Left ventricle myocardium inferior (tissue), 1 donor: ENCODE measurements at regions not wholly inside any gene's neighbourhood (a gene's known extent, or its start where the extent isn't known, plus 50 kb on each side); places are given as distances from the start of the nearest gene placed in this dataset.

Experiments
- DNase-seq: peaks from one replicate; pipeline ENCODE4 v3.0.0-alpha.2; 2020
- H3K27ac ChIP-seq: fragments of 200-600 bp; replicated peaks from 2 replicates; pipeline ENCODE4 v1.8.0; 2021
- H3K27me3 ChIP-seq: fragments of 200-600 bp; 2 replicates; pipeline ENCODE4 v1.8.0; 2021; ENCODE audit warnings: low read depth
- H3K36me3 ChIP-seq: fragments of 200-600 bp; 2 replicates; pipeline ENCODE4 v1.8.0; 2021
- H3K4me1 ChIP-seq: fragments of 200-600 bp; 2 replicates; pipeline ENCODE4 v1.8.0; 2021
- H3K4me3 ChIP-seq: fragments of 200-600 bp; 2 replicates; pipeline ENCODE4 v1.8.0; 2021; ENCODE audit warnings: mild to moderate bottlenecking, moderate library complexity
- H3K9me3 ChIP-seq: fragments of 200-600 bp; replicated peaks from 2 replicates; pipeline ENCODE4 v1.8.0; 2021
- CTCF ChIP-seq: fragments of 200-600 bp; IDR thresholded peaks from 2 replicates; pipeline ENCODE4 v1.8.0; 2021; ENCODE audit warnings: antibody characterized with exemption, mild to moderate bottlenecking, borderline replicate concordance
- intact Hi-C: fragments of 100-400 bp; cut with micrococcal nuclease; formaldehyde crosslinking; loops from one replicate; pipeline ENCODE4 v1.11.0; 2022
- donor health status: DM: no; HTN: yes; CAD: no; lungs with severe emphysema.

GRCh38 chr1:183721041-183721440 lies 67.9 kb upstream of the APOBEC4 start:
- no peak overlapping the region for H3K4me3 ChIP-seq
- no peak for TF ChIP-seq CTCF
- intact Hi-C loops, result no loop called here
- no peaks in the 10 kb centered on the region for H3K36me3 ChIP-seq
- no peaks in the 10 kb centered on the region for H3K9me3 ChIP-seq
- no peaks in the 10 kb centered on the region for H3K27me3 ChIP-seq
- H3K4me1 ChIP-seq, result peaks cover 37% of the 10 kb centered on the region
- DNase-seq, result no peak
- H3K27ac ChIP-seq, result no peak overlapping the region

DNA sequence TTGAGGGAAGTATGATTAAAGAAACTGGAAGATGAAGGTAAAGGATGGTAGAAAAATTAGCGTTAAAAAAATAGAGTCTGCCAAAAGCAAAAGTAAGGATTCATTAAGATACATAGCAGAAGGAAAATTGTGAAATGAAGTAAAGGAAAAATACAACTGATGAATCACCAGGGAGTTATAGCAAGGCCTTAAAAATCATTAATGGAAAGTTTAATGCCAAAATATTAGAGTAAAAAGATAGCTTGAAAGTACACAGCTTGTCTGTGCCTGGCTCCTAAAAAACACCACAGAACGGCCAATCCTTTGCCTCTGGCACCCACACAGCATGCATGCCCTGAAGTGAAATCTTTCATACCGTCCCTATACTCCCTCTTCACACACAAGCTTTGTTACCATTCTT lies 66.9 kb upstream of the APOBEC4 start:
- intact Hi-C loops, result no loop called here
- TF ChIP-seq CTCF, result no peak
- no peaks in the 10 kb centered on the region for H3K27me3 ChIP-seq

DNA sequence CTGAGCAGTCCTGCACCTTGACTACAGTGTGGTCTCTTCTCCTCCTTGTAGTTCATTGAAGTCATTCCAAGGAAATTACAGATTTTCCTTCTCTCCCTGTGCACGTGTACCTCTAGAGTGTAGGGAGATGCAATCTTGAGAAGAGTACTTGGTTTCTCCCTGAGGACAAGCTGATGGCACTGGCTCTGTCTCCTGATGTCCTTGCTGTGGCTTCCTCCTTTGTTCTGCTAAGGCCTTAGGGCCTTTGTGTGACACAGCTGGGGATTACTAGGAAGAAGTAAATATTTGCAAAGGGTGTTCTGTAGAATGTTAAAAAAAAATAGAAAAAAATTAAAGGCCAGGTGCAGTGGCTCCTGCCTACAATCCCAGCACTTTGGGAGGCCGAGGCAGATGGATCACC lies 66.2 kb upstream of the APOBEC4 start:
- Histone ChIP-seq H3K27me3 (no peaks in the 10 kb centered on the region), H3K9me3 (no peaks in the 10 kb centered on the region), H3K36me3 (no peaks in the 10 kb centered on the region), H3K27ac (no peak overlapping the region), H3K4me3 (no peak overlapping the region), H3K4me1 (peaks cover 41% of the 10 kb centered on the region)
- DNase-seq, result no peak
- intact Hi-C loops, result no loop called here
- no peak for TF ChIP-seq CTCF

More for the DNA sequence above, 66.9 kb upstream of the APOBEC4 start:
- Histone ChIP-seq H3K27ac (no peak overlapping the region), H3K4me1 (peaks cover 39% of the 10 kb centered on the region), H3K36me3 (no peaks in the 10 kb centered on the region), H3K9me3 (no peaks in the 10 kb centered on the region), H3K4me3 (no peak overlapping the region)
- no peak for DNase-seq

- intact Hi-C loops, result no loop called here
- Histone ChIP-seq H3K4me3 (no peak overlapping the region), H3K4me1 (peaks cover 53% of the 10 kb centered on the region), H3K27ac (no peak overlapping the region), H3K27me3 (no peaks in the 10 kb centered on the region), H3K36me3 (no peaks in the 10 kb centered on the region), H3K9me3 (no peaks in the 10 kb centered on the region)
- no peak for TF ChIP-seq CTCF
- no peak for DNase-seq
Measured at GRCh38 chr1:183716286-183716685, 63.2 kb upstream of the APOBEC4 start.

DNA sequence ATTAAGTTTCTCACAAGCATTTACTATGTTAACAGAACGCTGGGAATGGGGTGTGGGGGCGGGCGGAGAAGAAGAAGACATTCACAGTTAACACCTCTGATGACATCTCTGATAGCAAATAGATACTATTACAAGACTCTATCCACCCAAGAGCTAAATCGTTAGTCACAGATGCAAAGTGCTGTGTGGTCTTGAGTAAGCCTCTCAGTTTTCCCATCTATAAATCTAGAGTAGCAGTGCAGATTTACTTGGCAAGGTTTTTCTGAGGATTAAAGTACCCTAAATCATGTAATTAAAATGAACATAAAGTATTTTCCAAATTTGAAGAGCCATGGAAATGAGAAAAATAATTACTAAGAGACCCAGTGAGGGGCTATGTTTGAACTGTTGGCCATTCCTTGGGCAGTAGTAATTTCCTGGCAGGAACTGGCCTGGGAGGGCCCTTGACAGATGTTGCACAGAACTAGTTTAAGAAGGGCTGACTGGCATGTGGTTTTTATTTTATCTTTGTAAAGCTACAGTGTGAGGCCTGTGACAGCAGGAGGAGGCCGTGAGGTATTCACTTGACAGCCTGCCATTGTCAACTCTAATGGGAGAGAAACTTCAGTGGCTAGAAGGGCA lies 58.7 kb upstream of the APOBEC4 start:
- peak; percentile 37 for DNase-seq
- H3K27me3 ChIP-seq, result no peaks in the 10 kb centered on the region
- TF ChIP-seq CTCF, result no peak
- no peaks in the 10 kb centered on the region for H3K36me3 ChIP-seq
- H3K27ac ChIP-seq, result peak overlapping the region; percentile 76
- H3K4me1 ChIP-seq, result peaks cover 50% of the 10 kb centered on the region
- intact Hi-C loops, result no loop called here
- H3K4me3 ChIP-seq, result no peak overlapping the region
- H3K9me3 ChIP-seq, result no peaks in the 10 kb centered on the region
